GM19452 (cell line): ENCODE measurements at regions not wholly inside any gene's neighbourhood (a gene's known extent, or its start where the extent isn't known, plus 50 kb on each side); places are given as distances from the start of the nearest gene placed in this dataset.

ENCODE experiments used
- ATAC-seq: cut with Tn5 transposase; IDR thresholded peaks from one replicate; pipeline ENCODE4 v1.9.1; 2021; ENCODE audit not compliant: unreplicated experiment

DNA sequence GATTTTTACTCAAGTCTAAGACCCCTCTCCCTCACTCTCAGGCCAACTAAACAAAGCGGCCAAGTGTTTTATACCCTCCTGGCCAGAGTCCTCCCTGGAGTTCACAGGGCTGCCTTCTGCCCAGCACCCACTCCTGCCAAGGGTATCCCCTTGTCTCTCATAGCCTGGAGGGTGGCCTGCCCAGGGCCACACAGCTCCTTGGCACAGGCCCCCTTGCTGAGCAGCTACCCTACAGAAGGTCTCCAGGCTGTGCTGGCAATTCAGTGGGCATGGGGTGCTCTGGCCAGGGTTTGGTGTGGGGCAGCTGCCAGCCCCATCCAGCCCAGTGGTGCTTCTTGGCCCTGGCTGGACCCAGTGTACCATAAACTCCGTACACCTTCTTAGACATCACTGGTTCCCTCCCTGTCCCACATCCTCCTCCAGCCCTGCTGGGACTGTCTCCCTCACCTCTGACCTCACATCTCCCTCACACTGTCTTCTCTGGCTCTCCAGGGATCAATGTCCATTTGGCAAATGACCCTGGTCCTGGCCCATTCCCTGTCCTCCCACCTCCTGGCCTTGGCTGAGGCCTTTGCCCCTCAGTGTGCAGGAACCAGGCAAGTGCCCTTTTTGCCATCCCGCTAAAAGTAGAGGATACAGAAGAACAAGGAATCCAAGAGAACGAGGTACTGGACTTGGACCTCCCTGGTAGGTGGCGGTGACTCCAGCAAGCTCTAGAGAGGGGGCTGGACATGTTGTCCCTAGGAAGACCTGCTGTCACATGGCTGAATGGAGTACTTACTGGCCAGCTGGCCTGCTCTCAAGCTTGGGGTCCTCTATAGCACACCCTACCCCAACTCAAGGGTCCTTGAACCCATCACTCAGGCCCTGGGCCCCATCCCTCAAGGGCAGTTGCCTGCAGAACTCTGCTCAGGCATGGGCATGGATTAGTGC lies 50.0 kb upstream of the TRPM1 start:
- no peak for ATAC-seq

DNA sequence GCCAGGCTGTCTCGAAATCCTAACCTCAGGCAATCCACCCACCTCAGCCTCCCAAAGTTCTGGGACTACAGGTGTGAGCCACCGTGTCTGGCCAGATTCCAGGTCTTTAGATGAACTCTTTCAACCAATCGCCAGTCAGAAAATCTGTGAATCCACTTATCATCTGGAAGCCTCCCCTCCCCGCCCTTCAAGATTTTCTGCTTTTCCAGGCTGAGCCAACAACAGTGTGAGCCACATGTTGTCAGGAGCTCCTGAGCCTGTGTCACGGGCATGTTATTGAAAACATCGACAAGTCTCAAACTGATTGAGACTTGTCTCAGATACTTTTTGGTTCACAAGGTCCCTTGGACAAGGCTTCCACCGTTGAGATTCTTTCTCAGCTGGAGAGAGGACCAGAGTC lies 52.0 kb upstream of the TRPM1 start:
- ATAC-seq = no peak

GRCh38 chr15:31155151-31155550 lies 53.6 kb upstream of the TRPM1 start:
- ATAC-seq = no peak

DNA sequence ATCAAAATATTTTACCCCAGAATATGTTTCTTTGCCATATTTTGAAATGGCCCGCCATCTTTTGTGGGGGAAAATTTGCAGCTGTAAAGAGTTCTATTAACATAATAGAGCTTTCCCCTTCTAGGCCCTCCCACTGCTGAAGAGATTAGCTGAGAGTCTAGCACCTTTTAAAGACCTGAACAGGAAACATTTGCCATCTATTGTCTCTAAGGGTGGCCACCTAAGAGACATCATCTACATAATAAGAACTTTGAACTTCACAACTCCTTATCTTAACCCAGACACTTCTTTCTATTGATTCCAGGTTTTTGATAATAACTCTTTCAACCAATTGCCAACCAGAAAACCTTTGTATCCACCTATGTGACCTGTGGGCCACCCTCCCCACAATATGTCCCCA lies 54.7 kb upstream of the TRPM1 start:
- no peak for ATAC-seq

DNA sequence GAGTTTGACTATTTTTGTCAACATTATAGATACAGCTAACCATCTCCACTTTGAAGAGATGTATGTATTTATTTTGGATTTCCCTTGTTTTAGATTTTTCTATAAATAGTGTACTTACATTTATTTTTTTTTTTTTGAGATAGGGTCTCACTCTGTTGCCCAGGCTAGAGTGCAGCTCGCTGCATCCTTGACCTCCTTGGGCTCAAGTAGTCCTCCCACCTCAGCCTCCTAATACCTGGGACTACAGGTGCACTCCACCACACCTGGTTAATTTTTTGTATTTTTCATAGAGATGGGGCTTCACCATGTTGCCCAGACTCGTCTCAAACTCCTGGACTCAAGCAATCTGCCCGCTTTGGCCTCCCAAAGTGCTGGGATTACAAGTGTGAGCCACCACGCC lies 55.3 kb upstream of the TRPM1 start:
- no peak for ATAC-seq

DNA sequence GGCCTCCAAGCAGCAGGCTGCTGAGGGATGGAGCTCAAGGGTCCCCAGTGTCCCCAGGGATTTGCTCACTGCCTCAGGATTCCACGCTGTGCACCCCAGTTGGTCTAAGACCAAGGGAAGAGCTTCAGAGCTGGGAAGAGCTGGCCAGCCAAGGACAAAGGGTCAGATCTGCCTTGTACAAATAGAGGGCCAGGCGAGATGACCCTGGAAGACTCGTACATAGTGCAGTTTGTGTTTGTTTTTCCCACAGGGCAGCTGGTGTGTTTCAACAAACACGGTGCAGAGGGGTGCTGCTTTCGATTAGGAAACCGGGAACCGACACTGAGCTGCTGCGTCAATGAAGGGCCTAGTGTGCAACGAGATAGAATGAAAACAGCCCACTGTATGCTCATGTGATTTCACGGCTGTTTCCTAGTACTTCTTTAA lies 56.1 kb upstream of the TRPM1 start:
- no peak for ATAC-seq

GRCh38 chr15:31158858-31159569 lies 57.5 kb upstream of the TRPM1 start:
- no peak for ATAC-seq

GRCh38 chr15:31159837-31160236 lies 58.3 kb upstream of the TRPM1 start:
- no peak for ATAC-seq

DNA sequence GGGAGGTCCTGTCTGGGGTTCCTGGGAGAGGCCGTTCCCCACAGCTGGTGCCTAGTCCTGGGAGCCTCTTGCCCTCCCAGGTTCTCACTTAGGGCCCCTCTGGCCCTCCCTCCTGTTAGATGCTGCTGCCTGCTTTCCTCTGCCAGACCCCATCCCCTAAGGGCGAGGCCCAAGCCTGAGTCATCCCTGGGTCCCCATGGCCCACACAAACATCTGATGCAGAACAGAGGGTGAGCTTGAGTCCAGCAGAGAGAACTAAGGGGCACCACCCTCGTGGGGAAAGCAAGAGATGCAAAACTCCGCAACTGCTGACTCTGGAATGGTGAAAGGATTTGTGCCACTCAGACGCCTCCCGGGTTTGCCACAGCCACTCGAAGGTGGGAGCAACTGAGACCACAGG lies 58.8 kb upstream of the TRPM1 start:
- no peak for ATAC-seq

DNA sequence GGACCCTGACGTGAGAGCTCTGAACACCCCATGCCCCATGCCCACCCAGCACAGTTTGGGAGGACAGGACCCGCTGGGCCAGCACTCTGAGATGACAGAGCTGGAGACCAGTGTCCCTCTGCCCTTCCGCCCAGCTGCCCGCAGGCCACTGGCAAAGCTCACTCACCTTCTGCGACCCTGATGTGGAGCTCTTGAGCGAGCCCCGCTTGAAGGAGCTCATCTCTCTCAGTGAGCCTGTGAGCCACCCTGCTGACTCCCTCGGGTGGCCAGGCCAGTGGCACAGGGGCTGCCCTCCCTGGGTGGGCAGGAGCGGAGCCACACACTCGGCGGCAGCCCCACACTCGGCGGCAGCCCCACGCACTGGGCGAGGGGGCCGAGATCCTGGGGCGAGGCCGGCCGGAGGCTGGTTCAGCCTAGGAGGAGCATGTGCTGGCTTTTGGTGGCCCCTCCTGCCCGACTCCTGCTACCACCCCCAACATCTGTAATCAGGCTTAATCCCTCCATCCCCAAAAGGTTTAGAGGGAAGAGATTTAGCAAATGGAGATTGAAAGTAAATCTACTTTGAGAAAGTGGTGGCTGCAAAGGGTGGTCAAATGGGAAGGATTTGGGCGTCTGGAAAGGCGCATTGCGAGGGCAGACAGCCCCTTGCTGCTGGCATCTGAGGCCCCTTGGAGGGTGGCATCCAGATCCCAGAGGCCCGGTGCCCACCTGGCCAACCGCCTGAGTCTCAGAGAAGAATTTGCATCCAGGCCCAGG lies 59.4 kb upstream of the TRPM1 start:
- no peak for ATAC-seq

GRCh38 chr15:31161951-31162350 lies 60.4 kb upstream of the TRPM1 start:
- ATAC-seq = no peak

DNA sequence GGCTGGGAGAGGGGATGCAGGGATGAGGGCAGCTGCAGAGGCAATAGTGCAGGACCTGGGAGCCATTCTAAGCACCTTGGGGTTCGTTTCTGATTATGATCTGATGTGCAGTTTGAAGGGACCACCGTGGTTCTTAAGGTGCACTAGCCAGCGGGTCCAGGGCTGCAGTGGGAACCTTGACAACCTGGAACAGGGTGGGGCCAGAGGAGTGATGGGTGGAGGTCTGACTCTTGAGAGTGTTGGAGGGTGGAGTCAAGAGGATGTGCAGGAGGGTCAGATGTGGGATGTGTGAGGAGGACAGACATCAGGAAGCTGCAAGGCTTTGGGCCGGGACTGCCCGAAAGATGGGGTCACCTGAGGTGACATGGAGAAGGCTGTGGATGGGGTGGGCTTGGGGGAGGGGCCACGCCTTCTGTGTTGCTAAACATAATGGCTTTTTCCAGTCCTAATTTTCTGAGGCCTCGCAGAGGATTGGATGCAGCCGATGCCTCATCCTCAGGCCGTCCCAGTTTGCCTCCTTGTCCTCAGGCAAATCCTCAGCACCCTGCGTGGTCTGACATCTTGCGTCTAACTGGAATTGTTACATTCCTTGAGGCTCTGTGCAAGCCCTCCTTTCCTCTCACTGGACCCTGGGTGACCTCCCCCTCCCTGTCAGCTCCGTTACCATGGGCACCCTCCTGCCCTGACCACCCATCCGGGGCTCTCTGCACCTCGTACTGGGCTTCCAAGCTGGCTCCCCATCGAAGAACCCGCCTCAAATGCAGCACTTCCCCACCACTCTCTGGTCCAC lies 61.4 kb upstream of the TRPM1 start:
- ATAC-seq = no peak

- ATAC-seq = no peak
Measured at GRCh38 chr15:31163769-31164572, 62.4 kb upstream of the TRPM1 start.

- no peak for ATAC-seq
Measured at GRCh38 chr15:31164573-31164912, 63.0 kb upstream of the TRPM1 start.

DNA sequence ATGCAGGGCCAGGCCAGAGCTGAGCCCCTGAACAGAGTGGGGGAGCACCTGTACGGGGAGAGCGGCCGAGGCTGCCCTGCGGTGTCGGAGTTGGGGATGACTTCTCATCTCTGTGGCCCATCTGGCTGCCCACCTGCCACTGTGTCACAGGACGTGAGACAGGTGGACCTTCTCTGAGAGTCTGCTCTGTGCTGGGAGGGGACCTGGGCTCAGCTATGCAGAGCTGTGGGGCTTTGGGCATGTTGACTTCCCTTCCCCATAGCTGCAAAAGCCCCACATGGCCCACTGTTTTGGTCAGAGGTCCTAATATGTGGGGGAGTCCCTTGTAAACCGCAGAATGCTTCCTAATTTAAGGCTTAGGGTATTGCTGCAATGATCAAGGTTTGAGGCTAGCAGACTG lies 68.0 kb upstream of the TRPM1 start:
- no peak for ATAC-seq

- ATAC-seq = no peak
Measured at GRCh38 chr15:31171731-31172130, 70.2 kb upstream of the TRPM1 start.

DNA sequence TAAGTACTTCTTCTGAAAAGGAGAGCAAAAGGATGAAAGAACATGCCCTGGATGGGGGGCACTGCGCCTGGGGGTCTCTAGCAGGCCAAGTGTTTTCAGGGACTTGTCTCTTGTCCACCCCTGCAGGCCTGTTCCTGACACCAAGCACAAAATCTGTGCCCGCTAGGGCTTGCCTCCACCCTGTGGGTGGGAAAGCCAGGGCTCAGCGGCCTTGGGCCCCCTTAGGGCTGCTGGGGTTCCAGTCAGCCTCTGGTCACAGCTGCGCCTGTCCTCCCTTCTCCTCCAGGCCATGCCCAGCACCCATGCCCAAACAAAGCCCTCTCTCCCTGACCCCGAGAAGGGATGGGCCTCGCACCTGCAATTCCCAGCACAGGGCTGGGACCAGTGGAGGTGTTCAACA lies 71.1 kb upstream of the TRPM1 start:
- ATAC-seq = no peak

- ATAC-seq = no peak
Measured at GRCh38 chr15:31173790-31174450, 72.4 kb upstream of the TRPM1 start.

GRCh38 chr15:31175484-31175883 lies 74.0 kb upstream of the TRPM1 start:
- no peak for ATAC-seq

DNA sequence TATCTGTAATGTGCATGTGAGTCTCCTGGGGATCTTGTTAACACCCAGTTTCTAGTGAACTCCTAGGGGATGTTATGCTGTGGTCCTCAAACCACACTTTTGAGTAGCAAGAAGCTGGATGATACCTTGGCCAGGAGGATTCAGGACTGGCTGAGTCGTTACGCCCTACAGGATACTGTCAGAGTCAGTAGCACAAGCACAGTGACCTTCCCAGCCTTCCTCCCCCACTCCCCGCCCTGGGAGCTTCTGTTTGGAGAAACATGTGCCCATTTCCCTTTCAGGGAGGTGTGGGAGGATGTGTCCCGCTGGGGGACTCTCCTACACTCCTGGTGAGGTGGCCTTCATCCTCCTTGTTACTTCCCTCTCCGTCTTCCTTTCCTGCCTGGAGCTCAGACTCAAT lies 76.4 kb upstream of the TRPM1 start:
- no peak for ATAC-seq
